H1 (cell line): ENCODE measurements at regions not wholly inside any gene's neighbourhood (a gene's known extent, or its start where the extent isn't known, plus 50 kb on each side); places are given as distances from the start of the nearest gene placed in this dataset.
A peak's percentile ranks its signal among the peaks of the same experiment; 100 is the strongest.

Experiments used
- CBX8 ChIP-seq: fragments of 300-800, 300-1000 bp; sonication (generic); IDR thresholded peaks from 2 replicates; pipeline ENCODE4 v1.7.1; 2016; ENCODE audit warnings: low read depth, low read length, borderline replicate concordance
- CEBPB ChIP-seq: IDR thresholded peaks from 2 replicates; pipeline ENCODE4 v1.6.1; 2012; ENCODE audit warnings: low read depth, low read length
- EGR1 ChIP-seq: IDR thresholded peaks from 2 replicates; pipeline ENCODE4 v1.6.1; 2011; ENCODE audit warnings: low read depth, low read length, borderline replicate concordance
- POLR2AphosphoS5 ChIP-seq: IDR thresholded peaks from 2 replicates; pipeline ENCODE4 v1.6.1; 2011; ENCODE audit warnings: low read depth, low read length

- no peak for TF ChIP-seq EGR1
- 0 out of 2 replicates have a peak, but pooled peaks have one; percentile 24 for TF ChIP-seq POLR2AphosphoS5
- no peak for TF ChIP-seq CBX8
- TF ChIP-seq CEBPB: peak; percentile 98
- TF ChIP-seq, all 59 proteins: peak for 9
These were observed 120.1 kb downstream of the NKX6-1 start (continued) for GRCh38 chr4:84378983-84379382.
